H1 (cell line): ENCODE measurements at regions not wholly inside any gene's neighbourhood (a gene's known extent, or its start where the extent isn't known, plus 50 kb on each side); places are given as distances from the start of the nearest gene placed in this dataset.

Source experiments
- CTCF ChIA-PET: fragments of 300-600 bp; sonication (Branson Sonifier 250); formaldehyde crosslinking; loops from one replicate; lab custom pipeline; 2021; ENCODE audit not compliant: partially characterized antibody; lab: Charles Lee
- POLR2A ChIA-PET: fragments of 300-600 bp; sonication (Branson Sonifier 250); formaldehyde crosslinking; loops from one replicate; lab custom pipeline; 2021; ENCODE audit warnings: inconsistent platforms; ENCODE audit not compliant: partially characterized antibody; lab: Charles Lee
- DNase-seq, 2 experiments: peaks; one replicate each; pipeline versions ENCODE4 v3.0.0 to v3.0.0-alpha.2; 2010 to 2022; ENCODE audit warnings: low spot score in 2 of 2, low read depth in 1 of 2, mixed read lengths in 1 of 2
- FAIRE-seq: peaks from 2 replicates; lab custom pipeline; 2011; peaks lifted over from hg19 to GRCh38; lab: Jason Lieb, UNC
- H2AFZ ChIP-seq: 2 replicates; pipeline ENCODE4 v1.8.1; 2012; ENCODE audit warnings: low read length, inconsistent platforms
- H2AK5ac ChIP-seq: 2 replicates; pipeline ENCODE4 v1.6.1; 2013; ENCODE audit warnings: low read depth, low read length
- H2BK120ac ChIP-seq: replicated peaks from 2 replicates; pipeline ENCODE3; 2013; ENCODE audit warnings: low read depth, low read length, inconsistent platforms
- H2BK12ac ChIP-seq: 2 replicates; pipeline ENCODE4 v1.6.1; 2013; ENCODE audit warnings: low read depth, low read length
- H2BK15ac ChIP-seq: 2 replicates; pipeline ENCODE4 v1.6.1; 2013; ENCODE audit warnings: low read length
- H2BK20ac ChIP-seq: 2 replicates; pipeline ENCODE4 v1.6.1; 2013; ENCODE audit warnings: low read length
- H2BK5ac ChIP-seq: 2 replicates; pipeline ENCODE4 v1.6.1; 2013; ENCODE audit warnings: low read depth, low read length
- H3K14ac ChIP-seq: 2 replicates; pipeline ENCODE4 v1.6.1; 2013; ENCODE audit warnings: inconsistent platforms; ENCODE audit not compliant: insufficient read length
- H3K18ac ChIP-seq: 2 replicates; pipeline ENCODE4 v1.6.1; 2013; ENCODE audit warnings: low read length; ENCODE audit errors: extremely low read depth
- H3K23ac ChIP-seq: 2 replicates; pipeline ENCODE4 v1.6.1; 2013; ENCODE audit warnings: inconsistent platforms; ENCODE audit not compliant: insufficient read length
- H3K23me2 ChIP-seq: 2 replicates; pipeline ENCODE4 v1.6.1; 2013; ENCODE audit warnings: low read depth, low read length
- H3K27ac ChIP-seq: 2 replicates; pipeline ENCODE4 v1.6.1; 2011; ENCODE audit warnings: low read depth, low read length, inconsistent platforms
- H3K27me3 ChIP-seq, 4 experiments: replicated peaks in 1 of 4; 1 replicate in 1 of 4; 2 replicates in 3 of 4; pipeline versions ENCODE4 v1.6.1 to v1.8.1; 2011 to 2013; ENCODE audit warnings: low read length in 3 of 4, mild to moderate bottlenecking in 3 of 4, inconsistent platforms in 2 of 4, mixed read lengths in 2 of 4, moderate library complexity in 1 of 4; ENCODE audit not compliant: control insufficient read depth in 3 of 4, insufficient read depth in 3 of 4; ENCODE audit errors: extremely low read depth in 1 of 4
- H3K36me3 ChIP-seq, 4 experiments: 2 replicates each; pipeline versions ENCODE4 v1.6.1 to v1.8.1; 2011 to 2013; ENCODE audit warnings: mild to moderate bottlenecking in 4 of 4, low read length in 3 of 4, moderate library complexity in 2 of 4, control low read depth in 1 of 4, inconsistent platforms in 1 of 4; ENCODE audit not compliant: insufficient read depth in 4 of 4, control insufficient read depth in 2 of 4
- H3K4ac ChIP-seq: replicated peaks from 2 replicates; pipeline ENCODE3; 2013; ENCODE audit warnings: low read length, low read depth, mixed read lengths, inconsistent platforms; ENCODE audit not compliant: insufficient read length
- H3K4me1 ChIP-seq, 4 experiments: replicated peaks in 1 of 4; 1 replicate in 1 of 4; 2 replicates in 3 of 4; pipeline versions ENCODE4 v1.6.1 to v1.8.1; 2011 to 2013; ENCODE audit warnings: low read length in 3 of 4, inconsistent platforms in 2 of 4, mixed read lengths in 1 of 4; ENCODE audit not compliant: insufficient read depth in 4 of 4, control insufficient read depth in 3 of 4
- H3K4me2 ChIP-seq, 2 experiments: 2 replicates each; pipeline versions ENCODE4 v1.6.1 to v1.8.1; 2011 to 2013; ENCODE audit warnings: low read depth in 2 of 2, low read length in 2 of 2, control low read depth in 1 of 2, inconsistent platforms in 1 of 2, mild to moderate bottlenecking in 1 of 2; ENCODE audit not compliant: insufficient read depth in 1 of 2
- H3K4me3 ChIP-seq, 4 experiments: fragments of 200-600, 300-600 bp in 1 of 4; sonication (generic), shearing (Covaris generic), sonication (Bioruptor Twin) in 1 of 4; 2 replicates each; pipeline versions ENCODE4 v1.5.1 to v1.8.1; 2011 to 2016; ENCODE audit warnings: low read length in 4 of 4, low read depth in 3 of 4, control low read depth in 2 of 4, inconsistent platforms in 2 of 4, mild to moderate bottlenecking in 2 of 4, mixed read lengths in 1 of 4, moderate library complexity in 1 of 4; ENCODE audit not compliant: insufficient read depth in 2 of 4; ENCODE audit errors: extremely low read depth in 1 of 4
- H3K56ac ChIP-seq: replicated peaks from 2 replicates; pipeline ENCODE3; 2013; ENCODE audit warnings: low read depth, mild to moderate bottlenecking, mixed read lengths, low read length, inconsistent platforms; ENCODE audit not compliant: insufficient read length
- H3K79me1 ChIP-seq: 2 replicates; pipeline ENCODE4 v1.6.1; 2013; ENCODE audit warnings: low read depth, low read length, control low read depth
- H3K79me2 ChIP-seq, 2 experiments: 2 replicates each; pipeline versions ENCODE4 v1.6.1 to v1.8.1; 2012 to 2013; ENCODE audit warnings: low read length in 2 of 2, mild to moderate bottlenecking in 2 of 2, inconsistent platforms in 1 of 2; ENCODE audit not compliant: insufficient read depth in 2 of 2, control insufficient read depth in 1 of 2
- H3K9ac ChIP-seq, 4 experiments: replicated peaks in 1 of 4; 1 replicate in 1 of 4; 2 replicates in 3 of 4; pipeline versions ENCODE4 v1.6.1 to v1.8.1; 2011 to 2013; ENCODE audit warnings: low read depth in 3 of 4, low read length in 3 of 4, control low read depth in 2 of 4, mild to moderate bottlenecking in 2 of 4, moderate library complexity in 2 of 4, inconsistent platforms in 1 of 4; ENCODE audit errors: extremely low read depth in 1 of 4
- H3K9me3 ChIP-seq, 2 experiments: 2 replicates each; pipeline versions ENCODE4 v1.6.1 to v1.8.1; 2012 to 2013; ENCODE audit warnings: mild to moderate bottlenecking in 2 of 2, moderate library complexity in 2 of 2, control low read depth in 1 of 2, inconsistent platforms in 1 of 2, low read depth in 1 of 2, low read length in 1 of 2, mixed read lengths in 1 of 2; ENCODE audit not compliant: insufficient read depth in 2 of 2
- H4K20me1 ChIP-seq, 2 experiments: replicated peaks in 1 of 2; 2 replicates each; pipeline versions ENCODE3 to v1.8.1; 2011 to 2013; ENCODE audit warnings: inconsistent platforms in 2 of 2, low read length in 2 of 2, mild to moderate bottlenecking in 1 of 2; ENCODE audit not compliant: insufficient read depth in 2 of 2, control insufficient read depth in 1 of 2
- H4K5ac ChIP-seq: 2 replicates; pipeline ENCODE4 v1.6.1; 2013; ENCODE audit warnings: low read length, low read depth, mixed read lengths, inconsistent platforms; ENCODE audit not compliant: insufficient read length
- H4K8ac ChIP-seq: 2 replicates; pipeline ENCODE4 v1.8.0; 2013; ENCODE audit warnings: mild to moderate bottlenecking, moderate library complexity, low read length, inconsistent platforms; ENCODE audit not compliant: insufficient read depth; ENCODE audit errors: extremely low read depth
- H4K91ac ChIP-seq: replicated peaks from 2 replicates; pipeline ENCODE3; 2013; ENCODE audit warnings: low read length, mixed read lengths, inconsistent platforms; ENCODE audit not compliant: insufficient read length
- GABPA ChIP-seq: IDR thresholded peaks from 2 replicates; pipeline ENCODE4 v1.6.1; 2011; ENCODE audit warnings: mild to moderate bottlenecking, low read length, moderate library complexity, borderline replicate concordance; ENCODE audit not compliant: insufficient read depth
- HDAC6 ChIP-seq: IDR thresholded peaks from one replicate; pipeline ENCODE4 v1.7.1; 2012; ENCODE audit warnings: low read depth, mild to moderate bottlenecking, inconsistent platforms, low read length, moderate library complexity
- POLR2A ChIP-seq, 2 experiments: IDR thresholded peaks; 1 replicate in 1 of 2; 2 replicates in 1 of 2; pipeline ENCODE4 v1.6.1; 2011; ENCODE audit warnings: low read depth in 2 of 2, low read length in 2 of 2, mild to moderate bottlenecking in 2 of 2; ENCODE audit errors: control extremely low read depth in 1 of 2
- SP1 ChIP-seq: IDR thresholded peaks from 2 replicates; pipeline ENCODE4 v1.6.1; 2011; ENCODE audit warnings: low read depth, low read length
- SUZ12 ChIP-seq: fragments of 200-600 bp; sonication (generic); IDR thresholded peaks from 2 replicates; pipeline ENCODE4 v1.6.1; 2012; ENCODE audit warnings: mild to moderate bottlenecking, inconsistent platforms, low read length, moderate library complexity, mixed read lengths
- WGBS, 2 experiments: shearing (Covaris generic) in 1 of 2; methylation state at CpG; one replicate each; pipeline versions ENCODE4 v1.1.6 to v1.1.7; 2013 to 2015; ENCODE audit warnings: low lambda C conversion rate in 2 of 2, mixed read lengths in 2 of 2, inconsistent platforms in 1 of 2, low coverage in 1 of 2, missing lambda C conversion rate in 1 of 2; ENCODE audit not compliant: insufficient replicate concordance in 2 of 2, insufficient coverage in 1 of 2, insufficient read length in 1 of 2; ENCODE audit errors: extremely low coverage in 1 of 2, missing lambda C conversion rate in 1 of 2; 5-methylcytosine and 5-hydroxymethylcytosine counted together

DNA sequence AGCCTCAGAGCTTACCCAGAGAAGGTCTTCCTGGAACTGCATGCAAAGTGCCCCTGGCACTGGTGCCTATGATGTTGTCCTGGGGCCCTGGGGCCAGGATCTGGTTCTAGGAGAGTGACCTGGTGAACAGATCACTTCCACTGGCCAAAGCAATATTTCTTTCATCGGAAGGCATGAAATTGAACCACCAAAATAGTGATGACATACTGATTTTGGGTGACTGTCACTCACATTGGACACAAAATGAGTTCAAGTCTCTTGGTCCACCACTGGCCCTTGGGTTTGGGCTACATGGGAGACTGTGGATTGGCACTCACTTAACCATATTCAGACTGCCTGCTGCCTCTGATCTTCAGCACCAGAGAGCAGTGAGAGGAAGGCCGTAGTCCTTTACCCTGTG is 549.3 kb upstream of the PPP2R3A start:
- Histone ChIP-seq H3K23ac (no peak overlapping the region), H2BK120ac (no peak overlapping the region), H2AFZ (no peak overlapping the region)

More for the DNA sequence above, 549.3 kb upstream of the PPP2R3A start:
- POLR2A ChIA-PET: no interaction called here
- DNase-seq (no peak), FAIRE-seq (no peak)
- Histone ChIP-seq H2BK12ac (no peak overlapping the region), H3K23me2 (no peaks in the 10 kb centered on the region), H3K4me3 (no peak overlapping the region), H3K27ac (no peak overlapping the region), H4K20me1 (no peaks in the 10 kb centered on the region), H4K8ac (no peak overlapping the region), H3K9ac (no peak overlapping the region), H3K9me3 (no peaks in the 10 kb centered on the region), H3K18ac (no peak overlapping the region), H2BK15ac (no peak overlapping the region), H2AK5ac (no peak overlapping the region), H3K36me3 (no peaks in the 10 kb centered on the region), H3K14ac (no peak overlapping the region), H3K4me1 (no peaks in the 10 kb centered on the region), H3K27me3 (no peaks in the 10 kb centered on the region), H4K91ac (no peak overlapping the region), H3K4ac (no peak overlapping the region), H2BK5ac (no peak overlapping the region), H4K5ac (no peak overlapping the region), H3K4me2 (no peak overlapping the region), H3K79me2 (no peaks in the 10 kb centered on the region), H3K79me1 (no peaks in the 10 kb centered on the region), H2BK20ac (no peak overlapping the region), H3K56ac (no peak overlapping the region)
- CTCF ChIA-PET: interaction anchor here (0.6 kb wide), 1 partner anchor 18 kb away, joined by 3 read pairs; no protein-coding TSS in a partner anchor
- TF ChIP-seq SUZ12: no peak
- TF ChIP-seq GABPA: no peak
- TF ChIP-seq SP1: no peak
- no peak for TF ChIP-seq POLR2A (IDR thresholded peaks at IDR 0.05; ENCODE audit: control extremely low read depth in 1 of 2, low read depth in 2 of 2, low read length in 2 of 2)
- TF ChIP-seq HDAC6: no peak
- 100% methylated on average over 2 of the region's 2 CpGs; no CpG with 5 or more reads in 1 of the 2 experiments for WGBS, 2 experiments
